ENCODE measurements at regions not wholly inside any gene's neighbourhood (a gene's known extent, or its start where the extent isn't known, plus 50 kb on each side); places are given as distances from the start of the nearest gene placed in this dataset.

DNA sequence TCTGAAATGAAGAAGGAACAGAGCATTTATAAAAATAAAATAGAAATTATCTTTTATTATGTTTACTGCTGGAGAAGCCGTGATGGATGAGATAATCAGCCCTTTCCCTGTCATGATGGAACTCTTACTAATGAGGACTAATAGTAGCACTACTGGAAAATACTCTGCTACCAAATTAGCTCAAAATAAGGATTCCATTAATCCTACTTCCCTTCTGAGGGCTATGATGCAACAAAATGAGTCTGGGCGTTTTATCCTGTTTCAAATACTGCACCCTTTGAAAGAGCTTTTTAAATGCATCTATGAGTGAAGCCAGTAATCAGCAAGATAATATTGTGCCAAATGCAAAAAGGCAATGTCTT lies 59.3 kb upstream of the CARMIL1 start:
- H3K4me1 ChIP-seq (ENCODE audit: control insufficient read depth in 4 of 4, insufficient read depth in 4 of 4, low read length in 3 of 4): peaks cover 2 to 16% (median 10%) of the 10 kb centered on the region in 4 donors

DNA sequence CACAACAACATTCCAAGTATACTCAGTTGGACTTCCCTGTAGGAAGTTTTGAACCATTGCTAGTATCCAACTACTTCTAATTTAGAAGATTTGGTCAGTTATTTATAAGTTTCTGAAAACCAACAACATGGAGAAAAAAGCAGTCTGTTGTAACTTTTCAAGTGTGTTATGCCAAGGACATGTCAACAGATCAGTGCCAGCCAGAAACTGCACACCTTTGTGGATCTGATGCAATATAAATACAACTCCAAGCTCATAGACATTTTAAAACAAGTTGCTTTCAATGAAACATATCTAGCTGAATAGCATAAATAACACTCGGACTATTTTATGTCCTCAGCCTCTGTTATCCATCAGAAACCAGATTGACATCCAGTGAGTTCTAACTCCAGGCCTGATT lies 58.3 kb upstream of the CARMIL1 start:
- peak overlapping the region in 1 of 2 donors; percentile 50 for H3K27ac ChIP-seq (ENCODE audit: low read depth in 1 of 2, low read length in 2 of 2)
- TF ChIP-seq SP1 (IDR thresholded peaks at IDR 0.05) (no peak), REST (IDR thresholded peaks at IDR 0.05) (no peak), TAF1 (conservative IDR thresholded peaks at IDR 0.05) (no peak), NR2F2 (IDR thresholded peaks at IDR 0.05) (no peak), CTCF (IDR thresholded peaks at IDR 0.05; ENCODE audit: low read depth, low read length, missing input control) (no peak), HNF4G (IDR thresholded peaks at IDR 0.05) (no peak), YY1 (IDR thresholded peaks at IDR 0.05) (peak; percentile 43), FOXA2 (IDR thresholded peaks at IDR 0.05) (no peak), ATF3 (IDR thresholded peaks at IDR 0.05) (no peak), RAD21 (IDR thresholded peaks at IDR 0.05) (peak in 1 of 2 donors; percentile 23), GABPA (IDR thresholded peaks at IDR 0.05 in 1 of 2, conservative IDR thresholded peaks at IDR 0.05 in 1 of 2) (no peak), HNF4A (conservative IDR thresholded peaks at IDR 0.05) (peak; percentile 15 to 31), FOXA1 (IDR thresholded peaks at IDR 0.05) (no peak), EGR1 (IDR thresholded peaks at IDR 0.05; ENCODE audit: low read depth in 2 of 2) (no peak), RXRA (IDR thresholded peaks at IDR 0.05) (peak in 1 of 2 donors; percentile 18), JUND (IDR thresholded peaks at IDR 0.05) (peak in 1 of 2 donors; percentile 14)
- TF ChIP-seq, protein P1, sequence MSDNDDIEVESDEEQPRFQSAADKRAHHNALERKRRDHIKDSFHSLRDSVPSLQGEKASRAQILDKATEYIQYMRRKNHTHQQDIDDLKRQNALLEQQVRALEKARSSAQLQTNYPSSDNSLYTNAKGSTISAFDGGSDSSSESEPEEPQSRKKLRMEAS (IDR thresholded peaks at IDR 0.05): no peak
- TF ChIP-seq, protein P2, sequence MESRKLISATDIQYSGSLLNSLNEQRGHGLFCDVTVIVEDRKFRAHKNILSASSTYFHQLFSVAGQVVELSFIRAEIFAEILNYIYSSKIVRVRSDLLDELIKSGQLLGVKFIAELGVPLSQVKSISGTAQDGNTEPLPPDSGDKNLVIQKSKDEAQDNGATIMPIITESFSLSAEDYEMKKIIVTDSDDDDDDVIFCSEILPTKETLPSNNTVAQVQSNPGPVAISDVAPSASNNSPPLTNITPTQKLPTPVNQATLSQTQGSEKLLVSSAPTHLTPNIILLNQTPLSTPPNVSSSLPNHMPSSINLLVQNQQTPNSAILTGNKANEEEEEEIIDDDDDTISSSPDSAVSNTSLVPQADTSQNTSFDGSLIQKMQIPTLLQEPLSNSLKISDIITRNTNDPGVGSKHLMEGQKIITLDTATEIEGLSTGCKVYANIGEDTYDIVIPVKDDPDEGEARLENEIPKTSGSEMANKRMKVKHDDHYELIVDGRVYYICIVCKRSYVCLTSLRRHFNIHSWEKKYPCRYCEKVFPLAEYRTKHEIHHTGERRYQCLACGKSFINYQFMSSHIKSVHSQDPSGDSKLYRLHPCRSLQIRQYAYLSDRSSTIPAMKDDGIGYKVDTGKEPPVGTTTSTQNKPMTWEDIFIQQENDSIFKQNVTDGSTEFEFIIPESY (IDR thresholded peaks at IDR 0.05): no peak
- no peaks in the 10 kb centered on the region for H3K27me3 ChIP-seq (ENCODE audit: control insufficient read depth in 4 of 4, insufficient read depth in 4 of 4, low read length in 3 of 4)
- peaks cover 2 to 16% (median 10%) of the 10 kb centered on the region in 4 donors for H3K4me1 ChIP-seq (ENCODE audit: control insufficient read depth in 4 of 4, insufficient read depth in 4 of 4, low read length in 3 of 4)
- DNase-seq (ENCODE audit: low spot score): no peak
- no peaks in the 10 kb centered on the region for H3K9me3 ChIP-seq (ENCODE audit: control insufficient read depth in 4 of 4, low read length in 3 of 4)
- H3K36me3 ChIP-seq (ENCODE audit: control insufficient read depth in 4 of 4, insufficient read depth in 3 of 4, low read depth in 1 of 4, low read length in 3 of 4): no peaks in the 10 kb centered on the region
- H3K4me3 ChIP-seq (ENCODE audit: low read depth in 1 of 3, low read length in 3 of 3): no peak overlapping the region
- WGBS: 39% methylated on average over 1 of the region's 1 CpG
- H3K9ac ChIP-seq (ENCODE audit: low read depth in 1 of 2, low read length in 2 of 2): no peak overlapping the region

More for the DNA sequence above, 59.3 kb upstream of the CARMIL1 start:
- no peak for TF ChIP-seq RXRA (IDR thresholded peaks at IDR 0.05)
- no peak for TF ChIP-seq TAF1 (conservative IDR thresholded peaks at IDR 0.05)
- TF ChIP-seq RAD21 (IDR thresholded peaks at IDR 0.05): no peak
- TF ChIP-seq FOXA2 (IDR thresholded peaks at IDR 0.05): no peak
- no peaks in the 10 kb centered on the region for H3K36me3 ChIP-seq (ENCODE audit: control insufficient read depth in 4 of 4, insufficient read depth in 3 of 4, low read depth in 1 of 4, low read length in 3 of 4)
- no peak overlapping the region for H3K4me3 ChIP-seq (ENCODE audit: low read depth in 1 of 3, low read length in 3 of 3)
- no peak for DNase-seq (ENCODE audit: low spot score)
- no peak overlapping the region for H3K27ac ChIP-seq (ENCODE audit: low read depth in 1 of 2, low read length in 2 of 2)
- 86% methylated on average over 2 of the region's 2 CpGs for WGBS
- H3K27me3 ChIP-seq (ENCODE audit: control insufficient read depth in 4 of 4, insufficient read depth in 4 of 4, low read length in 3 of 4): no peaks in the 10 kb centered on the region
- H3K9ac ChIP-seq (ENCODE audit: low read depth in 1 of 2, low read length in 2 of 2): no peak overlapping the region
- H3K9me3 ChIP-seq (ENCODE audit: control insufficient read depth in 4 of 4, low read length in 3 of 4): no peaks in the 10 kb centered on the region

All from liver (tissue), 8 donors.